HUES6 (cell line): ENCODE measurements at regions not wholly inside any gene's neighbourhood (a gene's known extent, or its start where the extent isn't known, plus 50 kb on each side); places are given as distances from the start of the nearest gene placed in this dataset.

Experiments
- H3K27ac ChIP-seq: 2 replicates; pipeline ENCODE4 v1.7.0; 2013; ENCODE audit warnings: low read depth, mild to moderate bottlenecking, low read length, inconsistent platforms
- H3K27me3 ChIP-seq: 2 replicates; pipeline ENCODE4 v1.6.1; 2013; ENCODE audit warnings: low read length; ENCODE audit not compliant: control insufficient read depth, insufficient read depth
- H3K36me3 ChIP-seq: 2 replicates; pipeline ENCODE4 v1.6.1; 2013; ENCODE audit warnings: low read length; ENCODE audit not compliant: control insufficient read depth, insufficient read depth
- H3K4me1 ChIP-seq: 2 replicates; pipeline ENCODE4 v1.6.1; 2013; ENCODE audit warnings: low read length; ENCODE audit not compliant: control insufficient read depth, insufficient read depth
- H3K4me3 ChIP-seq: 2 replicates; pipeline ENCODE4 v1.5.1; 2013; ENCODE audit warnings: low read depth, low read length
- H3K9ac ChIP-seq: one replicate; pipeline ENCODE4 v1.6.1; 2013; ENCODE audit warnings: mild to moderate bottlenecking, low read length
- H3K9me3 ChIP-seq: 2 replicates; pipeline ENCODE4 v1.6.1; 2013; ENCODE audit warnings: low read depth, low read length; ENCODE audit not compliant: control insufficient read depth, insufficient read depth

- H3K9ac ChIP-seq = no peak overlapping the region
- H3K27me3 ChIP-seq = no peaks in the 10 kb centered on the region
- no peaks in the 10 kb centered on the region for H3K36me3 ChIP-seq
- no peaks in the 10 kb centered on the region for H3K4me1 ChIP-seq
- no peak overlapping the region for H3K4me3 ChIP-seq
- H3K27ac ChIP-seq = no peak overlapping the region
- H3K9me3 ChIP-seq = no peaks in the 10 kb centered on the region
These were observed 136.4 kb upstream of the MDFIC start for GRCh38 chr7:114785496-114785895.

GRCh38 chr7:114786455-114786854 is 135.4 kb upstream of the MDFIC start:
- no peak overlapping the region for H3K4me3 ChIP-seq
- H3K9me3 ChIP-seq = no peaks in the 10 kb centered on the region
- no peaks in the 10 kb centered on the region for H3K27me3 ChIP-seq
- no peaks in the 10 kb centered on the region for H3K36me3 ChIP-seq
- no peak overlapping the region for H3K27ac ChIP-seq
- no peaks in the 10 kb centered on the region for H3K4me1 ChIP-seq
- H3K9ac ChIP-seq = no peak overlapping the region

- Histone ChIP-seq H3K4me1 (no peaks in the 10 kb centered on the region), H3K9me3 (no peaks in the 10 kb centered on the region), H3K36me3 (no peaks in the 10 kb centered on the region)
These were observed 134.3 kb upstream of the MDFIC start for GRCh38 chr7:114787556-114787955.

GRCh38 chr7:114788706-114789105 is 133.2 kb upstream of the MDFIC start:
- H3K27me3 ChIP-seq = no peaks in the 10 kb centered on the region
- H3K4me3 ChIP-seq = no peak overlapping the region
- no peak overlapping the region for H3K9ac ChIP-seq
- no peak overlapping the region for H3K27ac ChIP-seq
- no peaks in the 10 kb centered on the region for H3K4me1 ChIP-seq
- no peaks in the 10 kb centered on the region for H3K9me3 ChIP-seq
- no peaks in the 10 kb centered on the region for H3K36me3 ChIP-seq

More at GRCh38 chr7:114787556-114787955, 134.3 kb upstream of the MDFIC start:
- Histone ChIP-seq H3K4me3 (no peak overlapping the region), H3K27ac (no peak overlapping the region), H3K27me3 (no peaks in the 10 kb centered on the region), H3K9ac (no peak overlapping the region)

- Histone ChIP-seq H3K27me3 (no peaks in the 10 kb centered on the region), H3K9ac (no peak overlapping the region), H3K36me3 (no peaks in the 10 kb centered on the region), H3K27ac (no peak overlapping the region), H3K4me1 (no peaks in the 10 kb centered on the region), H3K4me3 (no peak overlapping the region), H3K9me3 (no peaks in the 10 kb centered on the region)
These were observed 132.7 kb upstream of the MDFIC start for GRCh38 chr7:114789161-114789560.

GRCh38 chr7:114789871-114790311 is 132.0 kb upstream of the MDFIC start:
- Histone ChIP-seq H3K27ac (no peak overlapping the region), H3K4me1 (no peaks in the 10 kb centered on the region), H3K36me3 (no peaks in the 10 kb centered on the region), H3K9me3 (no peaks in the 10 kb centered on the region), H3K4me3 (no peak overlapping the region), H3K27me3 (no peaks in the 10 kb centered on the region), H3K9ac (no peak overlapping the region)

- Histone ChIP-seq H3K4me3 (no peak overlapping the region), H3K36me3 (no peaks in the 10 kb centered on the region), H3K9ac (no peak overlapping the region), H3K27me3 (no peaks in the 10 kb centered on the region), H3K4me1 (no peaks in the 10 kb centered on the region), H3K9me3 (no peaks in the 10 kb centered on the region), H3K27ac (no peak overlapping the region)
These were observed 131.4 kb upstream of the MDFIC start for GRCh38 chr7:114790521-114790920.

- H3K4me1 ChIP-seq = no peaks in the 10 kb centered on the region
- no peak overlapping the region for H3K4me3 ChIP-seq
- H3K9ac ChIP-seq = no peak overlapping the region
- H3K9me3 ChIP-seq = no peaks in the 10 kb centered on the region
- H3K27me3 ChIP-seq = no peaks in the 10 kb centered on the region
- no peak overlapping the region for H3K27ac ChIP-seq
- no peaks in the 10 kb centered on the region for H3K36me3 ChIP-seq
These were observed 130.1 kb upstream of the MDFIC start for GRCh38 chr7:114791771-114792170.

- Histone ChIP-seq H3K9me3 (no peaks in the 10 kb centered on the region), H3K4me1 (no peaks in the 10 kb centered on the region), H3K9ac (no peak overlapping the region), H3K4me3 (no peak overlapping the region), H3K27ac (no peak overlapping the region), H3K27me3 (no peaks in the 10 kb centered on the region), H3K36me3 (no peaks in the 10 kb centered on the region)
These were observed 128.6 kb upstream of the MDFIC start for GRCh38 chr7:114793155-114793845.

GRCh38 chr7:114795475-114795874 is 126.4 kb upstream of the MDFIC start:
- no peaks in the 10 kb centered on the region for H3K4me1 ChIP-seq
- H3K9ac ChIP-seq = no peak overlapping the region
- no peak overlapping the region for H3K4me3 ChIP-seq
- H3K36me3 ChIP-seq = no peaks in the 10 kb centered on the region
- H3K27me3 ChIP-seq = no peaks in the 10 kb centered on the region
- no peaks in the 10 kb centered on the region for H3K9me3 ChIP-seq
- no peak overlapping the region for H3K27ac ChIP-seq

- Histone ChIP-seq H3K27ac (no peak overlapping the region), H3K36me3 (no peaks in the 10 kb centered on the region), H3K27me3 (no peaks in the 10 kb centered on the region), H3K9ac (no peak overlapping the region), H3K4me3 (no peak overlapping the region), H3K4me1 (no peaks in the 10 kb centered on the region), H3K9me3 (no peaks in the 10 kb centered on the region)
These were observed 122.3 kb upstream of the MDFIC start for GRCh38 chr7:114799628-114800028.
